Neuronal stem cell (in vitro differentiated cells): ENCODE measurements at regions not wholly inside any gene's neighbourhood (a gene's known extent, or its start where the extent isn't known, plus 50 kb on each side); places are given as distances from the start of the nearest gene placed in this dataset.

Source experiments
- DNase-seq: peaks from one replicate; pipeline ENCODE4 v3.0.0-alpha.2; 2013; ENCODE audit warnings: low spot score
- H2AFZ ChIP-seq: one replicate; pipeline ENCODE4 v1.6.1; 2013; ENCODE audit warnings: mild to moderate bottlenecking, low read length, inconsistent platforms
- H2AK5ac ChIP-seq: 2 replicates; pipeline ENCODE4 v1.6.1; 2013; ENCODE audit warnings: low read depth, mild to moderate bottlenecking, inconsistent platforms, low read length, moderate library complexity, mixed read lengths
- H2BK120ac ChIP-seq: 2 replicates; pipeline ENCODE4 v1.6.1; 2013; ENCODE audit warnings: low read depth, mild to moderate bottlenecking, inconsistent platforms, low read length, moderate library complexity, mixed read lengths
- H2BK12ac ChIP-seq: one replicate; pipeline ENCODE4 v1.6.1; 2013; ENCODE audit warnings: low read length, inconsistent platforms
- H2BK15ac ChIP-seq: 2 replicates; pipeline ENCODE4 v1.6.1; 2013; ENCODE audit warnings: mild to moderate bottlenecking, low read length, inconsistent platforms, mixed read lengths
- H2BK5ac ChIP-seq: one replicate; pipeline ENCODE4 v1.6.1; 2013; ENCODE audit warnings: inconsistent platforms, mild to moderate bottlenecking, low read length, moderate library complexity
- H3K14ac ChIP-seq: one replicate; pipeline ENCODE4 v1.6.1; 2013; ENCODE audit warnings: low read length, inconsistent platforms
- H3K18ac ChIP-seq: 2 replicates; pipeline ENCODE4 v1.6.1; 2013; ENCODE audit warnings: low read length, inconsistent platforms
- H3K23ac ChIP-seq: 2 replicates; pipeline ENCODE4 v1.6.1; 2013; ENCODE audit warnings: low read depth, mild to moderate bottlenecking, mixed read lengths, low read length, inconsistent platforms; ENCODE audit not compliant: poor library complexity
- H3K27ac ChIP-seq: replicated peaks from 3 replicates; pipeline ENCODE4 v1.5.1; 2013; ENCODE audit warnings: low read length, inconsistent platforms
- H3K27me3 ChIP-seq, 3 experiments: 2 replicates each; pipeline ENCODE4 v1.6.1; 2013; ENCODE audit warnings: low read length in 3 of 3, mild to moderate bottlenecking in 2 of 3, inconsistent platforms in 1 of 3, low read depth in 1 of 3, mixed read lengths in 1 of 3, moderate library complexity in 1 of 3; ENCODE audit not compliant: control insufficient read depth in 3 of 3, insufficient read depth in 3 of 3
- H3K36me3 ChIP-seq, 2 donors: replicated peaks in 1 of 2; 2 replicates each; pipeline ENCODE4 v1.6.1; 2013; ENCODE audit warnings: low read length in 2 of 2; ENCODE audit not compliant: control insufficient read depth in 2 of 2, insufficient read depth in 2 of 2
- H3K4ac ChIP-seq: 2 replicates; pipeline ENCODE4 v1.6.1; 2013; ENCODE audit warnings: inconsistent platforms, mild to moderate bottlenecking, low read length, moderate library complexity
- H3K4me1 ChIP-seq, 2 donors: 1 replicate in 1 of 2; 2 replicates in 1 of 2; pipeline ENCODE4 v1.6.1; 2013; ENCODE audit warnings: low read length in 2 of 2, low read depth in 1 of 2; ENCODE audit not compliant: control insufficient read depth in 2 of 2, insufficient read depth in 1 of 2
- H3K4me2 ChIP-seq: one replicate; pipeline ENCODE4 v1.6.1; 2013; ENCODE audit warnings: mild to moderate bottlenecking, low read length, inconsistent platforms; ENCODE audit not compliant: insufficient read depth, poor library complexity, severe bottlenecking
- H3K4me3 ChIP-seq, 2 donors: 2 replicates each; pipeline ENCODE4 v1.5.1; 2013; ENCODE audit warnings: low read length in 2 of 2, mild to moderate bottlenecking in 2 of 2, inconsistent platforms in 1 of 2, moderate library complexity in 1 of 2
- H3K79me1 ChIP-seq: one replicate; pipeline ENCODE4 v1.6.1; 2013; ENCODE audit warnings: low read depth, mild to moderate bottlenecking, inconsistent platforms, low read length, moderate library complexity
- H3K9ac ChIP-seq: one replicate; pipeline ENCODE4 v1.6.1; 2013; ENCODE audit warnings: mild to moderate bottlenecking, low read depth, low read length, inconsistent platforms; ENCODE audit not compliant: poor library complexity
- H3K9me3 ChIP-seq, 2 donors: replicated peaks in 1 of 2; 2 replicates each; pipeline versions ENCODE3 to v1.6.1; 2013; ENCODE audit warnings: low read length in 2 of 2, mild to moderate bottlenecking in 2 of 2, inconsistent platforms in 1 of 2, low read depth in 1 of 2, mixed read lengths in 1 of 2, moderate library complexity in 1 of 2; ENCODE audit not compliant: control insufficient read depth in 2 of 2, insufficient read depth in 1 of 2
- H4K8ac ChIP-seq: one replicate; pipeline ENCODE4 v1.6.1; 2013; ENCODE audit warnings: low read depth, mild to moderate bottlenecking, inconsistent platforms, low read length, moderate library complexity
- H4K91ac ChIP-seq: one replicate; pipeline ENCODE4 v1.6.1; 2013; ENCODE audit warnings: low read length, low read depth, mild to moderate bottlenecking, inconsistent platforms; ENCODE audit not compliant: poor library complexity
- WGBS, 2 donors: extraction: QIAGEN DNeasy Blood & Tissue Kit; methylation state at CpG; one replicate each; pipeline ENCODE4 v1.1.7; 2013; ENCODE audit warnings: missing lambda C conversion rate in 2 of 2, mixed read lengths in 1 of 2; ENCODE audit not compliant: insufficient read length in 2 of 2, insufficient replicate concordance in 1 of 2; ENCODE audit errors: extremely low coverage in 2 of 2; 5-methylcytosine and 5-hydroxymethylcytosine counted together

GRCh38 chr4:111963158-111963700 is 182.0 kb upstream of the FAM241A start:
- H2BK15ac ChIP-seq: no peak overlapping the region
- no peak overlapping the region for H2BK5ac ChIP-seq
- H2AK5ac ChIP-seq: no peak overlapping the region
- no CpG with 5 or more reads among the region's 5 CpGs for WGBS, 2 donors
- no peaks in the 10 kb centered on the region for H3K36me3 ChIP-seq
- H3K4me2 ChIP-seq: no peak overlapping the region
- no peak overlapping the region for H2BK120ac ChIP-seq
- H3K27ac ChIP-seq: no peak overlapping the region
- no peaks in the 10 kb centered on the region for H3K79me1 ChIP-seq
- no peak for DNase-seq
- H3K23ac ChIP-seq: no peak overlapping the region
- no peaks in the 10 kb centered on the region for H3K9me3 ChIP-seq
- H4K8ac ChIP-seq: no peak overlapping the region
- no peak overlapping the region for H2BK12ac ChIP-seq
- H3K18ac ChIP-seq: no peak overlapping the region
- no peak overlapping the region for H3K4ac ChIP-seq
- H2AFZ ChIP-seq: no peak overlapping the region
- H3K27me3 ChIP-seq: no peaks in the 10 kb centered on the region
- H3K14ac ChIP-seq: no peak overlapping the region
- no peak overlapping the region for H3K9ac ChIP-seq
- no peaks in the 10 kb centered on the region for H3K4me1 ChIP-seq
- no peak overlapping the region for H3K4me3 ChIP-seq
- no peak overlapping the region for H4K91ac ChIP-seq

DNA sequence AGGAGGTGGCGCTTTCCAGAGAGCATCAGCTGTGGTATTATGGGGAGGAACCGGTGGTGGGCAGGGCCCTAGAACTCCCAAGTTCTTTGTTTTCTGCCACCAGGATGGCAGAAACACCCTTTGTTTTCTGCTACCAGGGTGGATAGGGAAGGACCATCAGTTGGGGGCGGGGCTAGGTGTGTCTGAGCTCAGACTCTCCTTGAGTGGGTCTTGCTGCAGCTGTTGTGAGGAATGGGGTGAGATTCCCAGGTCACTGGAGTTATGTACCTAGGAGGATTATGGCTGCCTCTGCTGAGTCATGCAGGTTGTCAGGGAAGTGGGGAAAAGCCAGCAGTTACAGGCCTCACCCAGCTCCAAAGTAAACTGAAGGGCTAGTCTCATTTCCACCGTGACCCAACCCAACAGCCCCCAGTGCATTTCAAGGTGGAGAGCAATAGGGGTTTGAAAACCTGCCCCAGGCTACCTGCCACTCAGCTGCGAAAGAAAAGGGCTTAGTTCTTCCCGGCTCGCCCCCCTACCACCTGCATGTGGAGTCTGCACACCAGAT is 167.8 kb upstream of the FAM241A start:
- Histone ChIP-seq H3K14ac (no peak overlapping the region), H3K23ac (no peak overlapping the region), H3K9ac (no peak overlapping the region), H3K27ac (no peak overlapping the region), H4K8ac (no peak overlapping the region), H3K36me3 (no peaks in the 10 kb centered on the region), H2BK15ac (no peak overlapping the region), H2BK12ac (no peak overlapping the region), H3K4me3 (peak overlapping the region in 1 of 2 donors; percentile 49), H3K4me1 (no peaks in the 10 kb centered on the region), H4K91ac (no peak overlapping the region), H3K27me3 (no peaks in the 10 kb centered on the region), H2BK5ac (no peak overlapping the region), H2AFZ (no peak overlapping the region), H3K18ac (no peak overlapping the region), H3K4me2 (no peak overlapping the region), H3K79me1 (no peaks in the 10 kb centered on the region), H3K4ac (no peak overlapping the region), H2BK120ac (no peak overlapping the region), H2AK5ac (no peak overlapping the region), H3K9me3 (no peaks in the 10 kb centered on the region)
- DNase-seq: no peak
- no CpG with 5 or more reads among the region's 7 CpGs for WGBS, 2 donors

GRCh38 chr4:111979921-111980320 is 165.3 kb upstream of the FAM241A start:
- Histone ChIP-seq H3K9me3 (no peaks in the 10 kb centered on the region), H3K4me3 (no peak overlapping the region), H2AFZ (no peak overlapping the region), H3K27ac (no peak overlapping the region), H2BK15ac (no peak overlapping the region), H3K14ac (no peak overlapping the region), H3K79me1 (no peaks in the 10 kb centered on the region), H3K4ac (no peak overlapping the region), H2BK5ac (no peak overlapping the region), H2AK5ac (no peak overlapping the region), H2BK120ac (no peak overlapping the region), H3K23ac (no peak overlapping the region), H4K8ac (no peak overlapping the region), H3K4me2 (no peak overlapping the region), H4K91ac (no peak overlapping the region), H2BK12ac (no peak overlapping the region), H3K36me3 (no peaks in the 10 kb centered on the region), H3K4me1 (no peaks in the 10 kb centered on the region), H3K9ac (no peak overlapping the region), H3K18ac (no peak overlapping the region), H3K27me3 (no peaks in the 10 kb centered on the region)
- no peak for DNase-seq

DNA sequence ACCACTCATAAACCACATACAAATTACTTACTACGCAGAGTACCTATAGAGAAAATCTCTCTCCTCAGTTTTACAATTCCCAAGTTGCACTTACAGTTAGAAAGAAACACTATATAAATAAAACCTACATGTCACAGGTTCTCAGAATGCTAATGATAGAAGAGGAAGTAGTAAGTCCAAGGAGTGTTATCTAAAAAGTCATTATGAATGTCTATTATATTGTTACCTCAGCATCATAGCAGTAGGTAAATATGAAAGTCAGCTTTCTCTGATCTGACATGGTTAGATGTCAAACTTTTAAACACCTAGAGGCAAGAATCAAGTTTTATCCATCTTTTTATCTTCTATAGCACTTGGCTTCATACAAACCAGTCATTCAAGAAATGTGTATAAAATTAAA is 163.2 kb upstream of the FAM241A start:
- Histone ChIP-seq H3K4ac (no peak overlapping the region), H3K4me2 (no peak overlapping the region), H2AK5ac (no peak overlapping the region), H3K9ac (no peak overlapping the region), H4K8ac (no peak overlapping the region), H2BK12ac (no peak overlapping the region), H2BK15ac (no peak overlapping the region), H3K27me3 (no peaks in the 10 kb centered on the region), H3K23ac (no peak overlapping the region), H3K18ac (no peak overlapping the region), H3K4me1 (no peaks in the 10 kb centered on the region), H2BK5ac (no peak overlapping the region), H3K27ac (no peak overlapping the region), H4K91ac (no peak overlapping the region), H3K9me3 (no peaks in the 10 kb centered on the region), H3K4me3 (no peak overlapping the region), H3K79me1 (no peaks in the 10 kb centered on the region), H2BK120ac (no peak overlapping the region), H2AFZ (no peak overlapping the region), H3K14ac (no peak overlapping the region), H3K36me3 (no peaks in the 10 kb centered on the region)
- no peak for DNase-seq
- WGBS, 2 donors: no CpG with 5 or more reads among the region's 1 CpG
